ENCODE measurements at regions not wholly inside any gene's neighbourhood (a gene's known extent, or its start where the extent isn't known, plus 50 kb on each side); places are given as distances from the start of the nearest gene placed in this dataset.

- Histone ChIP-seq H3K4me1 (ENCODE audit: control insufficient read depth in 5 of 5, insufficient read depth in 5 of 5, low read length in 5 of 5) (peaks cover 0 to 8% (median 8%) of the 10 kb centered on the region in 5 donors), H3K9ac (ENCODE audit: low read length in 5 of 5) (no peak overlapping the region), H3K4me3 (ENCODE audit: low read depth in 1 of 5, low read length in 5 of 5) (no peak overlapping the region), H3K27me3 (ENCODE audit: control insufficient read depth in 5 of 5, insufficient read depth in 4 of 5, low read length in 5 of 5) (peaks cover 0 to 23% (median 13%) of the 10 kb centered on the region in 5 donors), H3K27ac (ENCODE audit: low read depth, low read length) (no peak overlapping the region), H3K36me3 (ENCODE audit: control insufficient read depth in 5 of 5, insufficient read depth in 5 of 5, low read length in 5 of 5) (no peaks in the 10 kb centered on the region), H3K9me3 (ENCODE audit: control insufficient read depth in 5 of 5, low read length in 5 of 5) (peaks cover 0 to 14% (median 4%) of the 10 kb centered on the region in 5 donors)
Measured at GRCh38 chr12:130109062-130109945, 53.0 kb upstream of the FZD10 start.

- Histone ChIP-seq H3K4me1 (ENCODE audit: control insufficient read depth in 5 of 5, insufficient read depth in 5 of 5, low read length in 5 of 5) (no peaks in the 10 kb centered on the region), H3K27ac (ENCODE audit: low read depth, low read length) (no peak overlapping the region), H3K9ac (ENCODE audit: low read length in 5 of 5) (no peak overlapping the region), H3K9me3 (ENCODE audit: control insufficient read depth in 5 of 5, low read length in 5 of 5) (peaks cover 0 to 14% (median 4%) of the 10 kb centered on the region in 5 donors), H3K27me3 (ENCODE audit: control insufficient read depth in 5 of 5, insufficient read depth in 4 of 5, low read length in 5 of 5) (peaks cover 0 to 9% (median 7%) of the 10 kb centered on the region in 5 donors), H3K36me3 (ENCODE audit: control insufficient read depth in 5 of 5, insufficient read depth in 5 of 5, low read length in 5 of 5) (no peaks in the 10 kb centered on the region), H3K4me3 (ENCODE audit: low read depth in 1 of 5, low read length in 5 of 5) (no peak overlapping the region)
Measured at GRCh38 chr12:130110914-130111313, 51.4 kb upstream of the FZD10 start.

GRCh38 chr12:130111965-130112496 is 50.2 kb upstream of the FZD10 start:
- peaks cover 0 to 9% (median 3%) of the 10 kb centered on the region in 5 donors for H3K27me3 ChIP-seq (ENCODE audit: control insufficient read depth in 5 of 5, insufficient read depth in 4 of 5, low read length in 5 of 5)
- H3K27ac ChIP-seq (ENCODE audit: low read depth, low read length), result no peak overlapping the region
- H3K36me3 ChIP-seq (ENCODE audit: control insufficient read depth in 5 of 5, insufficient read depth in 5 of 5, low read length in 5 of 5), result no peaks in the 10 kb centered on the region
- no peak overlapping the region for H3K4me3 ChIP-seq (ENCODE audit: low read depth in 1 of 5, low read length in 5 of 5)
- H3K9me3 ChIP-seq (ENCODE audit: control insufficient read depth in 5 of 5, low read length in 5 of 5), result peaks cover 0 to 14% (median 4%) of the 10 kb centered on the region in 5 donors
- no peaks in the 10 kb centered on the region for H3K4me1 ChIP-seq (ENCODE audit: control insufficient read depth in 5 of 5, insufficient read depth in 5 of 5, low read length in 5 of 5)
- H3K9ac ChIP-seq (ENCODE audit: low read length in 5 of 5), result no peak overlapping the region
